HL-60 (cell line): ENCODE measurements at regions not wholly inside any gene's neighbourhood (a gene's known extent, or its start where the extent isn't known, plus 50 kb on each side); places are given as distances from the start of the nearest gene placed in this dataset.

Experiments used
- TF ChIP-seq, protein P1 (sequence below): IDR thresholded peaks from 2 replicates; pipeline ENCODE4 v1.6.1; 2012; ENCODE audit warnings: low read depth; ENCODE audit not compliant: insufficient replicate concordance
- TF ChIP-seq, protein P2 (sequence below): IDR thresholded peaks from one replicate; pipeline ENCODE4 v1.5.1; 2011; ENCODE audit warnings: low read length, control low read depth, inconsistent platforms; ENCODE audit not compliant: insufficient read depth

DNA sequence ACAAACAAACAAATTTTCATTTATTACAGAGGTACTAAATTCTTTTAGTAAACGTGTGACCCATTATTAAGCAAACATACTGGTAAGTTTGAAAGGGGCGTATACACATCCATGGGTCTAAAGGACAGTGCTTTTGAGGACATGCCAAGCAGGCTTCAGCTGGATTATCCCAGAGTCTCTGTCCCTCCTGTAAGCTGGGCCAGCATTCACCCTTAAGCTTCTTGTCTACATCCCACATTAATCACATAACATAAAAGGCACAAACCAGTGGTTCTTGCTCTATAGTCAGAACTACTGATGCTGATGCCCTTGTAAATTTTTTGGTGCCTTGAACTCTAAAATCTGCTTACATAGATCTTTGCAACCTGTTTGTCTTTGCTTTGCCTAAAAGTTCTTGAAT is 150.8 kb upstream of the BNIP2 start:
- TF ChIP-seq, protein P1, sequence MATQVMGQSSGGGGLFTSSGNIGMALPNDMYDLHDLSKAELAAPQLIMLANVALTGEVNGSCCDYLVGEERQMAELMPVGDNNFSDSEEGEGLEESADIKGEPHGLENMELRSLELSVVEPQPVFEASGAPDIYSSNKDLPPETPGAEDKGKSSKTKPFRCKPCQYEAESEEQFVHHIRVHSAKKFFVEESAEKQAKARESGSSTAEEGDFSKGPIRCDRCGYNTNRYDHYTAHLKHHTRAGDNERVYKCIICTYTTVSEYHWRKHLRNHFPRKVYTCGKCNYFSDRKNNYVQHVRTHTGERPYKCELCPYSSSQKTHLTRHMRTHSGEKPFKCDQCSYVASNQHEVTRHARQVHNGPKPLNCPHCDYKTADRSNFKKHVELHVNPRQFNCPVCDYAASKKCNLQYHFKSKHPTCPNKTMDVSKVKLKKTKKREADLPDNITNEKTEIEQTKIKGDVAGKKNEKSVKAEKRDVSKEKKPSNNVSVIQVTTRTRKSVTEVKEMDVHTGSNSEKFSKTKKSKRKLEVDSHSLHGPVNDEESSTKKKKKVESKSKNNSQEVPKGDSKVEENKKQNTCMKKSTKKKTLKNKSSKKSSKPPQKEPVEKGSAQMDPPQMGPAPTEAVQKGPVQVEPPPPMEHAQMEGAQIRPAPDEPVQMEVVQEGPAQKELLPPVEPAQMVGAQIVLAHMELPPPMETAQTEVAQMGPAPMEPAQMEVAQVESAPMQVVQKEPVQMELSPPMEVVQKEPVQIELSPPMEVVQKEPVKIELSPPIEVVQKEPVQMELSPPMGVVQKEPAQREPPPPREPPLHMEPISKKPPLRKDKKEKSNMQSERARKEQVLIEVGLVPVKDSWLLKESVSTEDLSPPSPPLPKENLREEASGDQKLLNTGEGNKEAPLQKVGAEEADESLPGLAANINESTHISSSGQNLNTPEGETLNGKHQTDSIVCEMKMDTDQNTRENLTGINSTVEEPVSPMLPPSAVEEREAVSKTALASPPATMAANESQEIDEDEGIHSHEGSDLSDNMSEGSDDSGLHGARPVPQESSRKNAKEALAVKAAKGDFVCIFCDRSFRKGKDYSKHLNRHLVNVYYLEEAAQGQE = no peak
- TF ChIP-seq, protein P2, sequence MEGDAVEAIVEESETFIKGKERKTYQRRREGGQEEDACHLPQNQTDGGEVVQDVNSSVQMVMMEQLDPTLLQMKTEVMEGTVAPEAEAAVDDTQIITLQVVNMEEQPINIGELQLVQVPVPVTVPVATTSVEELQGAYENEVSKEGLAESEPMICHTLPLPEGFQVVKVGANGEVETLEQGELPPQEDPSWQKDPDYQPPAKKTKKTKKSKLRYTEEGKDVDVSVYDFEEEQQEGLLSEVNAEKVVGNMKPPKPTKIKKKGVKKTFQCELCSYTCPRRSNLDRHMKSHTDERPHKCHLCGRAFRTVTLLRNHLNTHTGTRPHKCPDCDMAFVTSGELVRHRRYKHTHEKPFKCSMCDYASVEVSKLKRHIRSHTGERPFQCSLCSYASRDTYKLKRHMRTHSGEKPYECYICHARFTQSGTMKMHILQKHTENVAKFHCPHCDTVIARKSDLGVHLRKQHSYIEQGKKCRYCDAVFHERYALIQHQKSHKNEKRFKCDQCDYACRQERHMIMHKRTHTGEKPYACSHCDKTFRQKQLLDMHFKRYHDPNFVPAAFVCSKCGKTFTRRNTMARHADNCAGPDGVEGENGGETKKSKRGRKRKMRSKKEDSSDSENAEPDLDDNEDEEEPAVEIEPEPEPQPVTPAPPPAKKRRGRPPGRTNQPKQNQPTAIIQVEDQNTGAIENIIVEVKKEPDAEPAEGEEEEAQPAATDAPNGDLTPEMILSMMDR = no peak
